C4-2B (cell line): ENCODE measurements at regions not wholly inside any gene's neighbourhood (a gene's known extent, or its start where the extent isn't known, plus 50 kb on each side); places are given as distances from the start of the nearest gene placed in this dataset.

Experiments used
- ZFX ChIP-seq: fragments of 450-650 bp; IDR thresholded peaks from 2 replicates; pipeline ENCODE4 v1.6.1; 2017
- TF ChIP-seq, protein P1 (sequence below): fragments of 450-650 bp; conservative IDR thresholded peaks from 2 replicates; pipeline ENCODE4 v1.5.1; 2017; ENCODE audit warnings: mild to moderate bottlenecking

DNA sequence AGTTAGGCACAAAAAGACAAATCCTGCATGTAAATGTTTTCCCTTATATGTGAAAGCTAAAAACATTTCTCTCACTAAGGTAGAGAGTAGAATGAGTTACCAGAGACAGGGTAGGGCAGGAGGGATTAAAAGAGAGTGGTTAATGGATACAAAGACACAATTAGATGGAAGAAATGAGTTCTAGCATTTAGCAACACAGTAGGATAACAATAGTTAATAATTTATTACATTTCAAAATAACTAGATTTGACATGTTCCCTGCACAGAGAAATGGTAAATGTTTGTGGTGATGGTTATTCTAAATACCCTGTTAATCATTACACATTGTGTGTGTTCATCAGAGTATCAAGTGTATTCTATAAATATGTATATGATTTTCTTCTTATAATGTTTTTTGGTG lies 1400.7 kb downstream of the OTOL1 start:
- TF ChIP-seq, protein P1, sequence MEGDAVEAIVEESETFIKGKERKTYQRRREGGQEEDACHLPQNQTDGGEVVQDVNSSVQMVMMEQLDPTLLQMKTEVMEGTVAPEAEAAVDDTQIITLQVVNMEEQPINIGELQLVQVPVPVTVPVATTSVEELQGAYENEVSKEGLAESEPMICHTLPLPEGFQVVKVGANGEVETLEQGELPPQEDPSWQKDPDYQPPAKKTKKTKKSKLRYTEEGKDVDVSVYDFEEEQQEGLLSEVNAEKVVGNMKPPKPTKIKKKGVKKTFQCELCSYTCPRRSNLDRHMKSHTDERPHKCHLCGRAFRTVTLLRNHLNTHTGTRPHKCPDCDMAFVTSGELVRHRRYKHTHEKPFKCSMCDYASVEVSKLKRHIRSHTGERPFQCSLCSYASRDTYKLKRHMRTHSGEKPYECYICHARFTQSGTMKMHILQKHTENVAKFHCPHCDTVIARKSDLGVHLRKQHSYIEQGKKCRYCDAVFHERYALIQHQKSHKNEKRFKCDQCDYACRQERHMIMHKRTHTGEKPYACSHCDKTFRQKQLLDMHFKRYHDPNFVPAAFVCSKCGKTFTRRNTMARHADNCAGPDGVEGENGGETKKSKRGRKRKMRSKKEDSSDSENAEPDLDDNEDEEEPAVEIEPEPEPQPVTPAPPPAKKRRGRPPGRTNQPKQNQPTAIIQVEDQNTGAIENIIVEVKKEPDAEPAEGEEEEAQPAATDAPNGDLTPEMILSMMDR = no peak
- TF ChIP-seq ZFX = no peak
